Stimulated activated CD8-positive, alpha-beta memory T cell treated with anti-CD3 and anti-CD28 coated beads, Interleukin-15, amount 100 ng/mL, for 24 hours (primary cell): ENCODE measurements at regions not wholly inside any gene's neighbourhood (a gene's known extent, or its start where the extent isn't known, plus 50 kb on each side); places are given as distances from the start of the nearest gene placed in this dataset.

Source experiments
- DNase-seq: peaks from one replicate; pipeline ENCODE4 v3.0.0-alpha.2; 2020; ENCODE audit warnings: low read depth

DNA sequence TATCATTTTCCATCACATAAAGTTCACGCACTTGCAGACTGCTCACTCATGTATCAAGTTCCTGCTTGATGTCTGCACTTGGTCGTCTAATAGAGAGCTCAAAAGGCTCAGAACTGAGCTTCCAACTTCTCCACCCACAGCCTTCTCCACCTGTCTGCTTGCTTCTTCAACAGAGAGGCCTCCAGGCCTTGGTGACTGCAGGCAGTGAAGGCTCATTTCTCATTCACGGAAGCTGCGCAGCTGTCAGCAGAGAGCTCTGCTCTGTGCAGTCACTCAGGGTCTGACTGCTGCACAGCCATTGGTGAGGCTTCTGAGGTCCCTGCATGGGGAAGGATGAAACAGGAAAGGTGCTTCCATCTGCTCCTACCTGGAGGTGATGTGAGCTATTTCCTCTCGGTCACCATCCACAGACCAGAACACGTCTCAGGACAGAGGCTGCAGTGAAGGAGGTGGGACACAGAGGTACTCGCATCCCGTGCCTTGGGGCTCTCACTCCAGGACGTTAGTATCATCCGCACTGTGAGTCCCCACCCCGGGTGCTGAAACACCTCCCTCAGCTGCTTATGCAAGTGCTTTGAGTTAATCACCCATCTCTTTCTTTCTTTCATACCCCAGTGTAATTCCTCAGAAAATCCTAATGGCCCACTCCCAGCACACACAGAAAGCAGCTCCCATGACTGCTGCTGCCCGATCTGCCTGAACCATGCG, 126.2 kb downstream of the TMEM18 start:
- DNase-seq: no peak

DNA sequence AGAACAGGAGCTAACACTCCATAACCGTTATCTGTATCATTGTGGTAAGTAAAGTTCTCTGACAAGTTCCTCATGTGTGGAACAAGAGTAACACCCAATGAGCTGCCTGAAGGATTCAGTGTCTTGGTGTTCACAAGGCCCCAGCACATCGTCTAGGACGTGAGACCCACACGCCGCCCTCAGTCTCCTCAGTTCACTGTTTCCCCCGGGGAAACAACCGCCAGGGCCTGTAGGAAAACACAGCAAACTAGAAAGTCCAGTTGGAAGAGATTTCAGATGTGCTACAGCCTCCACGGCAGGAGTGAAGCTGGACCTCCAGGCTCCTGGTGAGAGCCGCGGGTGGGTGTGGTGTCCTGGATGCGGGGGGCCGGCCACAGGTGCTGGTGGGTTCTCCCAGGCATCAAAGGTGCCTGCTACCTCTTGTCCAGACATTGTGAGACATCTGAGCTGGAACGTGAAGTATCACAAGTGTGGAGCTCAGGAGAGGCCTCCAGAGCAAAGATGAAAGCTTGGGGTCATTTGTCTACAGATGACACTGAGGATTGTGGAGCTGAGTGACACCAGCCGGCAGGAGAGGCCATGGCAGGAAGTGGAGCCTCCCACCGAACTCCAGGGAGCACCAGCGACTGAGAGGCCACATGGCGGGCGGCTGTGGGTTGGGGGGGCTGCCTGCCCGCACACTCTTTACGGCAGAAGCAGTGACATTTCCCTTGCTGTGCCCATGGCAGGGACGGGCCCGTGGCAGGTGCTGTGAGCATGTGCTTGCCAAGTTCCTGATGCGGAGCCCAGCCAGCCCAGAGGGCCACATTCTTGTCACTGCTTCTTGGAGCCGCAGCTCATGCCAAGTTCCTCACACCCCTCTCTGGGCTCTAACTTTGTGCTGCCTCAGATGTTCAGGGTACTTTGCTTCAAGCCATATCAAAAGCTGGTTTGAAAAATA, 131.2 kb downstream of the TMEM18 start:
- DNase-seq: no peak

DNA sequence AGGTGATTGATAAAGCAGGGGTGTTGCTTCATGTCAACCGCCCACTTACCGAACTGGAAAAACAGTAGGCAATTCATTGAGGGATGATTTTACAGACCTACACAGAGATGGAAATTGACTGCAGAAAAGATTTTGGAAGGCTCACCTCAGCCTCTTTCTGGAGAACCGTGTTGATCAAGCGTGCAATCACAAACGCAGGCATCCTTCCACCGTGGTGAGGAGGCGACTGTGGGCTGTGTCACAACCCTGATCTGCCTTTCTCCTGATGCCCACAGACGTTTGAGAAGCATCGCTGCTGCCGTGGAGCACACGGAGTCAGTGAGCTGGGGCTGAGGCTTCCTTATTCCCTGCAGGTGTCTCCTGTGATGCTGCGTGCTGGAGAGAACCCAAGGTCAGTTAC, 132.0 kb downstream of the TMEM18 start:
- DNase-seq: no peak

DNA sequence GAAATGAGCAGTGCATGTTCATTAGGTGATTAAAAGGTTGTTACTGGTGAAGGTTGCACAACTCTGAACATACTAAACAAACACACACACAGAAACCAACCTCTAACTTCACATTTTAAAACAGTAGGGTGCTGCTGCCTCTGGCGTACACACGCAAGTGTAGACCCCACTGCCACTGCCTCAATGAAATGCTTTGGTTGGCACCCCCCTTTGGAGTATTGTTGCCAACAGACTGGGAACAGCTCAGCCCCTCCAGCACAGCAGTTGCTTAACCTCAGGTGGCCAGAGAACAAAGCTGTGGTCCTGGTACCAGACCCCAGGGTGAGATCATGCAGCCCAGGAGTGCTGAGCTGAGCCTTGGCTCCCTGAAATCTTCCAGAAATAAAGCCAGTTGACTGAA, 138.6 kb downstream of the TMEM18 start:
- DNase-seq: no peak

DNA sequence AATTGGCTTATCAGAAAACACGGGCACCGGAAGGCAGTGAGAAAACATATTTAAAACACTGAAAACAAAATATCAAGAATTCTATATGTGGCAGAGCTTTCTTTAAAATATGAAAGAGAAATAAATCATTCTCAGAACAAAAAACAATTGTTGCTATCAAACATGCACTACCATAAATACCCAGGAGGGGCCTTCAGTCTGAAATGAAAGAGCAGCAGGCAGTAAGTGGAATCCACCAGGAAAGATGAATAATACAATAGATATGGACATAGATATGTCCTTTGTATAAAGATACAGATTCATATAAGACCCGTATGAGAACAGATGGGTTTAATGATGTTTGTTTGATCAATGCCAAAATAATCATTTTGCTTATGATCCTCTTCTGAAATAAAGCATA, 142.0 kb downstream of the TMEM18 start:
- DNase-seq: no peak

DNA sequence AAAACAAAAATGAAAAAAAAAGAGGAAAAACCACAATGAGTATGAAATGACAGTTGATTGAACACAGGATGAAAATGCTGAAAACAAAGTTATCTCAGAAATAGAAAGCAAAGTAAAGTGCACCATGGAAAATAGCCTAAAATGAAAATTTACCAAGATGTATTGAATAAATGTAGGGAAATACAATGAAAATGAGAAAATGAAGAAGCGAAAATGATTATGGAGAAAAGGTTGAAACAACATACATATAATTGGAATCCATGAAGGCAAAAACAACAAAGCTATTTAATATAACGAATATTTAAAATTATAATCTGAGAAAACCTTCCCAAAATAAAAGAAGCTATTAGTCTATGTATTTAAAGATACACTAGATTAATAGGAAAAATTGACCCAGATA, 147.4 kb downstream of the TMEM18 start:
- DNase-seq: no peak

DNA sequence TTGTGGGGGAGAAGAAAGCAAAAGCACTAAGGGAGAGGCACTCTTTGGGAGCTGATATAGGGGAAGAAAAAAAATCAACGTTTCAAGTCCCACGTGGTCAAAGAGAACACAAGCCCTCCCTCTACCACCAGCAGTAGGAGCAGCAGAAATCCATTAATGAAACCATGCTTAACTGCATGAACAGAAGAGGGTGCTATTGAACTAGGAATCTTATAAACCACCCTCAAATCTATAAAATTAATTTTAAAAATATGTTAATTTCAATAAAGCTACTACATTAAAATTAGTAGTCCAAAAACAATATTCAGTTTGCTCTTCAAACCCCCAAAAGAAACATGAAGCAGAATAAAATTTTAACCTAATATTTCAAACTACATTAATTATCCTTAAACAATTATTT, 147.8 kb downstream of the TMEM18 start:
- DNase-seq: no peak

DNA sequence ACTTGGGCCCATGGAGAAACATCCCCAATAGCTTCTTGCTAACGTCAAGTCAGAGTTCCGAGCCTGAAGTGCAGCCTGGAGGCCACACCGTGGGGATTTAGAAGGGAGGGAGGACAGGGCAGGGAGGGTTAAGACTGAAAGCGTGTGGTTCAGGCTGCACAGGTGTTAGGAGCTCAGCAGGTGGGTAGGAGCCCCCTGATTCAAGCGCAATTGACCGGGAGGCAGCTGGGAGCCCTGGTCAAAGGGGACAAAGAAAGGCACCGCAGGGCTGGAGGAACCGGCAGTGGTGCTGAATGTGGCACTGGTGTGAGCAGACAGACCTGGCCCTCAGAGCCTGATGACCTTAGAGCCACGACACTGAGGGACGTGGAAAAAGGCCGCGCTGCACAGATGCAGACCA, 149.6 kb downstream of the TMEM18 start:
- no peak for DNase-seq

DNA sequence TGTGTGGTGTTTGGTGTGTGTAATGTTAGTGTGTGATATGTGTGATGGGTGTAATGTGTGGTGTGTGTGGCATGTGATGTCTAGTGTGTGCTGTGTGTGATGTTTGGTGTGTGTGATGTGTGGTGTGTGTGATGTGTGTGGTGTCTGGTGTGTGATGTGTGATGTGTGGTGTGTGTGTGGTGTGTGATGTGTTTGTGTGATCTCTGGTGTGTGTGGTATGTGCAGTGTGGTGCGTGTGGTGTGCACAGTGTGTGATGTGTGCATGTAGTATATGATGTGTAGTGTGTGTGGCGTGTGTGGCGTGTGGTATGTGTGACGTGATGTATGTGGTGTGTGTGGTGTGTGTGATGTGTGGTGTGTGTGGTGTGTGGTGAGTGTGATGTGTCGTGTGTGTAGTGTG, 150.3 kb downstream of the TMEM18 start:
- DNase-seq: no peak

DNA sequence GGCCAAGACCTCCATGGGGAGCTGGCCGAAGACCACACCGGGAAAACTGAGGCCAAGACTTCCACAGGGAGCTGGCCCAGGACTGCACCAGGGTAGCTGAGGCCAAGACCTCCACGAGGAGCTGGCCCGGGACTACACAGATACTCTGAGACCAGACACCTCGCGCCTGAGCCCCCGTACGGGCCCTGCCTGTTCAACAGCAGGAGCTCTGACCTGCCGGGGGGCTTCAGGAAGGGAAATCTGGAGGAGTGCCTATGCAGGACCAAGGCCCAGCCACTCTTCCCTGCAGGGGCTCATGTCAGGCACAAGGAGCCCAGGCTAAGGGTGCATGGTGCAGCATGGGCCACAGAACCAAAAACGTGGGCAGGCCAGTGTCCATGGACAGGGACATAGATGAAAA, 151.6 kb downstream of the TMEM18 start:
- DNase-seq: no peak

DNA sequence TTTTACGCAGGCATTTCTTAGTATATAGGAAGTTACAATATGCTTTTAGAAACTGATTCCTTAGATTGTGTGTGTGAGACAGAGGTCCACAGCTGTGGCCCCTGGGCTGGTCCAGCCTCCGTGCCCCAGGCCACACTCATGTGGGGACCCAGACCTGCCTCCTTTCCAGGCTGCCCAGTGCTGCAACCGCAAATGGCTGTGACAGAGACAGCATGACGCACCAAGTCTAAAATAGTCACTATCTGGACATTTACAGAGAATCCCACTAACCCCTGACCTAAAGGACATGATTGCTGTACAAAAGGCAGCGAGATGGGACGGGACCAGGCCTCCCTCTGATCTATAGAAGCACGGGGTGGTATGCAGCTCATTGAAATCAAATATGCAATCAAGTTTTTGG, 152.2 kb downstream of the TMEM18 start:
- no peak for DNase-seq

DNA sequence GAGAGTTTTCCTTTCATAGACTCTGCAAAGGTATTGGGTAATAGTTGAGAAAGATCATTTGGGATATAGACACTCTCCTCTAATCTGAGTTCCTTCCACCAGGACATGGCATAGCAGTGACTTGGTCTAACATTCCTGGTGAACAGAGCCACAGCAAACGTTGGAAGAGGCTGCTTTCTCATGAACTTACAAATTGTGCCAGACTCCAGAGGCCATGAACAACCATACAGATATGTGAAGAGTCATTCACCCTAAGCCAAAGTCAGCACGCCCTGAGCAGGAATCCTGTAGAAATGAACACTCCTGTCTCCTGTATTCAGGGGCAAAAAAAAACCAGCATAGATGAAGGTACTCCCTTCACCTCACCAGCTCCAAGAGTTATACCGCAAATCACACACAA, 152.8 kb downstream of the TMEM18 start:
- DNase-seq: no peak

DNA sequence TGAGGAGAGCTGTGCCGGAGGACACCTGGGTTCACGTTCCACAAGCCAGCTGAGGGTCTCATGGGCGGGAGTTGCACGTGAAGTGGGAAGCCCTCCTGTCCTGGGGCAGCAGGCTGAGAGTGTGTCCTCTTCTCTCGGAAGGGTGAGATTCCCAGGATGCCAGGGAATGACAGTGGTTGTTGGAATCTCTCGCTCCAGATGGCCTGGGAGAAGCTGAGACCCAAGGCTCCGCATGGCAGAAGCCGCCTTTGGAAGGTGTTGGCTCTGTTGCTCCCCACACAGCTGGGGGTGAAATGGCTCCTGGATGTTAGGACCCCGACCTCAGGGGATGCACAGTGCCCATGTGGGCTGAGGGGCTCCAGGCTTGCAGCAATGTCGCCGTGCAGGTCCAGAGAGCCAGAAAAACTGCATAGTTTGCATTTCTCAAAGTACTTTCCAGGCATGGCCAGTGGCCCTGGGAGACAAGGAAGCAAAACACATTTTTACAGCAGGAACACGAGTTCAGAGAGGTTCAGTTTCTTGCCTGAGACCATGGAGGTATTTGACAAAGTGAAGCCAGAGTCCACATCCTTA, 153.4 kb downstream of the TMEM18 start:
- DNase-seq: no peak

DNA sequence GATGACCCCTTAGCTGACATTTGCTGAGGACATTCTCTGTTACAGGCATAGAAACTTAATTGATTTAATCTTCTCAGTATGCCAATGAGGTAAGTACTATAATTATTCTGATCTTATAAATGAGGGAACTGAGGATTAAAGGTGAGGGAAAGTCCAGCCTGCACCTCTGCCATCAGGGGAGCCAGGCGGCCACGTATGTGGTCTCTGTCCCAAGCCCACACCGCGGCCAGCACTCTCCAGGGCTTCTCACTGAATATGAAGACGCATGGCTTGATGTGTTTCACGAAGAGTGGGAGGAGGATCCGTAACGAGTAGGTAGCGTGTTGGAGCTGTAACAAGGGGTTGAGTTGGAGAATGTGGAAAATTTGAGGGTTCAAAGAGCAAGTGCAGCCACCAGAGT, 154.4 kb downstream of the TMEM18 start:
- DNase-seq: no peak

DNA sequence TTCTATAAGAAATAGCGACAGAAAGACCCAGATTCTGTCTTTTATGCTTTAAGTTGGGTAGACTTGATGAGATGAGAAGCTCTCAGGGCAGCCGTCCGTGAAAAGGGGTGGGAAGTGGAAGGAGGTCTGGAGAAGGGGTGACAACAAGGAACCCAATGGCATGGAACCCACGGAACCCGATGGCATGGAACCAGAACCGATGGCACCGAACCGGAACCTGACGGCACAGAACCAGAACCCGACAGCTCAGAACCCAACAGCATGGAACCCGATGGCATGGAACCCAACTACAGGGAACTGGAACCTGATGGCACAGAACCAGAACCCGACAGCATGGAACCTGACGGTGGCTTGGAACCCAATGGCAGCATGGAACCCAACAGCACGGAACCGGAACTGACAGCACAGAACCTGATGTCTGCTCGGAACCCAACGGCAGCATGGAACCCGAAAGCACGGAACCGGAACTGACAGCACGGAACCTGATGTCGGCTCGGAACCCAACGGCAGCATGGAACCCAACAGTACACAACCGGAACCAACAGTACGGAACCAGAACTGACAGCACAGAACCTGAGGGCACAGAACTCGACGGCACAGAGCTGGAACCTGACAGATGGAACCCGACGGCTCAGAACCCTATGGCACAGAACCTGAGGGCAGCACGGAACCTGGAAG, 155.2 kb downstream of the TMEM18 start:
- DNase-seq: no peak

DNA sequence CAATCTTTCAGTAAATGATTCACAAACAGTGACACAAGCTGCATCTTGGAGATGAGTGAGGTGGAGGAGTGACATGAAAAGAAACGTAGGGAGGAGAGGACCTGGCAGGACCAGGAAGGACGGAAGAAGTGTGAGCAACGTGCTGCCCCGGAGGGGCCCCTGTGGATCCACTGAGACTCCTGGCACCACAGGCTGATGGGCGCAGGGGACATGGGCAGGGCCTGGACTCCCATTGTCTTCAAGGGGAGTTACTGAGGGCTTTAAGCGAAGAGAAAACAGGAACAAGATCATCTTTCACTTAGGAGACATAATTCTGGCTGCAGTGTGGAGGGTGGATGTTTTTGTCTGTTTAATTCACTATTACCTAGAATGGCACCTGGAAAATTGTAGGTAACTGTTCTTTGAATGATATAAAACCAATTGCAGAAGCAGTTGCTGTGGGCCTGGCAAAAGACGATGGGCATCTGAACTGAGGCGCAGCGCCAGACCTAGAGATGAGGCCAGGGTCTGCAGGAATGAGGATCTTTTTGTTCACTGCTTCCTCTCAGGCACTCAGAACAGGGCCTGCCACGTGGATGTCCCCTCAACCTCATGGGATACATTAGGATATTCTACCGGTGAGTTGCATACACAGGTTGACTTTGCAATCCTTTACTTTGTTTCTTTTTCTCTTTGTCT, 156.4 kb downstream of the TMEM18 start:
- DNase-seq: no peak

DNA sequence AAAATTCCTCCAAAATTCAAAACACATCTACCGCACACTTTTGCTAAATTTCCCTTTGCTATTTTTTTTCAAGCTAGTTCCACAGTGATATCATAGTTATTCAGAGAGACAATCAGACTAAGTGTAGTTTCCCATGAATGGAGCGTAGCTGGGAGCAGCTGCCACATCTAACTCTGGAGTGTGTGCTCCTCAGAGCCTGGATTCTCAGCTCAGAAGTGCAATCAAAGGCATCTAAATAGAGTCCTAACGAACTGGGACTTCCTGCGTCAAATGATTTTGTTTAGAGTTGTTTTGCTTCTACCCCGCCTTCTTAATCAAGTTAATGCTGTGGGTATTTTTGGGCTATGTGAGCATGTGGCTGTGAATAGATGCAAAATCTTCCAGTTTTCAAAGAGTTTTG, 160.3 kb downstream of the TMEM18 start:
- DNase-seq: no peak

DNA sequence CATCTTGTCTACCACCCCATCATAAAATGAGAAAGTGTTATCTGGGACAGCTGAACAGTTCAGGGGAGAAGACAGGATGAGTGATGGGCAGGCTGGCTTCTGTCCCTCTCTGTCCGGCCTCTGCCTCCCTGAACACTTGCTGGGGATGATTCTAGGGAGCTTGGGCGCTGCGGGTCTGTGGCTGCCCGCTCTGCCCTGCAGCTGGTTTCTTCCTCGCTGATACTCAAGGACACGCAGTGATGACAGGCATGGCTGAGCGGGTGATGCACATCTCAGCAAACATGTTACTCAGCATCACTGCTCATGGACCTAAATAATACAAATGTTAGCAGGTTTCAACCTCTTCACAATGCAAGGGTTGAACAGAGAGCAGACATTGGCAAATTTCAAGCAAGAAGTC, 161.1 kb downstream of the TMEM18 start:
- DNase-seq: no peak

DNA sequence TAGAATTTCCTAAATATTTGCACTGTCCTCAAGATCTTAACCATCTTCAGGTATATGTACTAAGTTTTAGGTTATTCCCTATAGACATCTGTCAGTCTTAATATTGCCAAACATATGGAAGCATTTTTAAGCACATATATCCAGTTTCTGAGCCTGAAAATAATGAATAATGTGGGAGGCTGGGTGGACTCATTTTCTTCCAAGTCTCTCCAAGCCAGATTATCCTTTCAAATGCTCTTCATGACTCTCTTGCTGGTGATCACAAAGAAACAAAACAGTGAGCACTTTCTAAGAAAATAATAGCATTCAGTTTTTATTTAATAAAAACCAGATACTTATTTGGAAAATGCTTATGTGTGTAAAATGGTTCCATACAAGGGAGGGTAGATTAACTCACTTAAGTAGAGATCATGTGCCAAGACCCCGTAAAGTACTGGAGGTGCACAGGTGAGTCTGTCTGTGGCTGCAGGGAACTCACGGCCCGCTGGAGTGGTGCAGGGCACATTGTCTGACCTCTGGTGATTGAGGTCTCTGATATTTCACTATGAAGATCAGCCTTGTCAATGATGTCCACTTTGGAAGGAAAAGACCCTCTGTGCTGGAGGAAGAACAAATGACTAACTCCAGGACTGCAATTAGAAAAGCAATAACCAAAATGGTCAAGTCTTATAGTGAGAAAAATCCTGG, 161.6 kb downstream of the TMEM18 start:
- DNase-seq: no peak

DNA sequence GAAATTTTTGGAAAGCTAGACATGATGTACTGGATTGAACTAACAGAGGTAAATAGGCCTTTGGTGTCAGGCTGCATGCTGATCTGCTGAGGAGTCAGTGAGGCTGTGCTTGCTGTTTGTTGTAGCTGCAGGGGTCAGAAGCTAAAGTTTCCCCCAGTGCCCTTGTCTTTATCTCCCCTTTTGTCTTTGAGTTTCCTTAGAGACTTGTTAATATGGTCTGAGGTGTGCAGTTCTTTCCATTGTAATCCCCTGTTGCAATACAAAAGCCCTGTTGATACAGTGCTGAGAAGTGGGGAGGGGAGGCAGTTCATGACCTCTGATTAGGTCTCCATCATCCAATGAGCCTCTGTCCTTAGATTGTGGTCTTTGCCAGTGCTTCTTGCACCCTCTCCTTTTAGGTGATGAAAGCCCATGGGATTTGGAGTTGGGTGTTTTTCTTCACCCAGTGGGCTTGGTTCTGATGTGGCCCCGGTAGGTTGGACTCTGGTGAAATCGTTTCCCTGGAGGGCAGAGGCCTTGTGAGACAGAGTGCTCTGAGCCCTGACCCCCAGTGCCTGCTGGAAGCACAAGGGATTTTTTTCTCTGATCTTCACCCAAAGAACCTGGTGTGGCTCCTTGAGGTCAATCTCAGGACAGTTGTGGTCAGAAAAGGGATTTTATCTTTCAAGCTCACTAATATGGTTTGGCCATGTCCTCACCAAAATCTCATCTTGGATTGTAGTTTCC, 163.1 kb downstream of the TMEM18 start:
- DNase-seq: no peak

DNA sequence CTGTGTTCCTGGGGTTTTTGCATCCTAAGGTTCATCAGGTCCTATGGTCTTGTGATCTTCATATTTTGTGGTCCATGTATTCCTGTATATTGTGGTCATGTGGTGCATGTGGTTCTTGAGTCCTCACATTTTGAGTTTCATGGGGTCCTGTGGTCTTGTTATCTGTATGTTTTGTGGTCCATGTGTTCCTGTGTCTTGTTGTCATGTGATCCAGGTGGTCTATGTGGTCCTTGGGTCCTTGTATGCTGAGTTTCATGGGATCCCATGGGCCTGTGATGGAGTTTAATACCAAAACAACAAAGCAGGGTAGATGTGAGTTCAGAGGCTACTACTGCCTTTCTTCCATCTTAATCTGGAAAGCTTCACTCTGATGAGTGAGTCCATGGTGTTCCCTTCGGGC, 166.4 kb downstream of the TMEM18 start:
- no peak for DNase-seq
